Suprapubic skin (tissue), 4 donors: ENCODE measurements at regions not wholly inside any gene's neighbourhood (a gene's known extent, or its start where the extent isn't known, plus 50 kb on each side); places are given as distances from the start of the nearest gene placed in this dataset.

ENCODE experiments used
- DNase-seq, 2 donors: peaks; one replicate each; pipeline ENCODE4 v3.0.0-alpha.2; 2019; ENCODE audit warnings: low spot score in 2 of 2
- H3K27ac ChIP-seq: fragments of 200-600 bp; sonication (generic); one replicate; pipeline ENCODE4 v1.5.1; 2019
- H3K27me3 ChIP-seq: fragments of 200-600 bp; sonication (generic); one replicate; pipeline ENCODE4 v1.5.1; 2019
- H3K36me3 ChIP-seq: fragments of 200-600 bp; sonication (generic); one replicate; pipeline ENCODE4 v1.5.1; 2019
- H3K4me1 ChIP-seq: fragments of 200-600 bp; sonication (generic); one replicate; pipeline ENCODE4 v1.5.1; 2019
- H3K4me3 ChIP-seq: fragments of 200-600 bp; sonication (generic); one replicate; pipeline ENCODE4 v1.5.1; 2019; ENCODE audit warnings: mild to moderate bottlenecking
- H3K9me3 ChIP-seq: fragments of 200-600 bp; sonication (generic); one replicate; pipeline ENCODE4 v1.5.1; 2019
- CTCF ChIP-seq, 2 donors: fragments of 200-600 bp in 1 of 2; fragments of 450-650 bp in 1 of 2; sonication (generic) in 1 of 2; IDR thresholded peaks; one replicate each; pipeline ENCODE4 v1.5.1; 2016 to 2019; ENCODE audit warnings: antibody characterized with exemption in 2 of 2, mild to moderate bottlenecking in 1 of 2, moderate library complexity in 1 of 2
- EP300 ChIP-seq: sonication (generic); formaldehyde crosslinking; IDR thresholded peaks from one replicate; pipeline ENCODE4 v1.6.1; 2017; ENCODE audit warnings: antibody characterized with exemption
- POLR2A ChIP-seq, 2 donors: fragments of 450-650 bp; IDR thresholded peaks; one replicate each; pipeline ENCODE4 v1.6.1; 2017; ENCODE audit warnings: antibody characterized with exemption in 2 of 2, mild to moderate bottlenecking in 2 of 2, moderate library complexity in 2 of 2
- POLR2AphosphoS5 ChIP-seq, 3 donors: sonication (generic); formaldehyde crosslinking; IDR thresholded peaks; one replicate each; pipeline ENCODE4 v1.6.1; 2017; ENCODE audit warnings: antibody characterized with exemption in 3 of 3
- WGBS: methylation state at CpG from one replicate; pipeline ENCODE4 v1.1.5; 2018; 5-methylcytosine and 5-hydroxymethylcytosine counted together

GRCh38 chr4:42293967-42294813 lies 103.1 kb upstream of the SHISA3 start:
- TF ChIP-seq EP300 (no peak), POLR2AphosphoS5 (IDR thresholded peaks at IDR 0.05) (no peak), POLR2A (IDR thresholded peaks at IDR 0.05) (no peak), CTCF (IDR thresholded peaks at IDR 0.05) (no peak)
- no peaks in the 10 kb centered on the region for H3K27me3 ChIP-seq
- 50% methylated on average over 2 of the region's 2 CpGs for WGBS
- H3K4me3 ChIP-seq: no peak overlapping the region
- no peak overlapping the region for H3K27ac ChIP-seq
- H3K36me3 ChIP-seq: no peaks in the 10 kb centered on the region
- DNase-seq: no peak
- no peaks in the 10 kb centered on the region for H3K4me1 ChIP-seq
- H3K9me3 ChIP-seq: no peaks in the 10 kb centered on the region

- Histone ChIP-seq H3K27ac (no peak overlapping the region), H3K36me3 (no peaks in the 10 kb centered on the region), H3K4me3 (no peak overlapping the region), H3K9me3 (no peaks in the 10 kb centered on the region), H3K4me1 (no peaks in the 10 kb centered on the region), H3K27me3 (no peaks in the 10 kb centered on the region)
- 77% methylated on average over 3 of the region's 3 CpGs for WGBS
- DNase-seq: no peak
- TF ChIP-seq EP300 (no peak), POLR2AphosphoS5 (IDR thresholded peaks at IDR 0.05) (no peak), POLR2A (IDR thresholded peaks at IDR 0.05) (no peak), CTCF (IDR thresholded peaks at IDR 0.05) (no peak)
Observed at GRCh38 chr4:42296196-42296595, 101.1 kb upstream of the SHISA3 start.

GRCh38 chr4:42302348-42302747 lies 94.9 kb upstream of the SHISA3 start:
- Histone ChIP-seq H3K9me3 (no peaks in the 10 kb centered on the region), H3K4me3 (no peak overlapping the region), H3K27ac (no peak overlapping the region), H3K36me3 (no peaks in the 10 kb centered on the region), H3K27me3 (no peaks in the 10 kb centered on the region), H3K4me1 (no peaks in the 10 kb centered on the region)
- no peak for TF ChIP-seq EP300
- no peak for TF ChIP-seq CTCF (IDR thresholded peaks at IDR 0.05)
- no peak for TF ChIP-seq POLR2A (IDR thresholded peaks at IDR 0.05)
- WGBS: 23% methylated on average over 4 of the region's 4 CpGs
- no peak for DNase-seq

- Histone ChIP-seq H3K36me3 (no peaks in the 10 kb centered on the region), H3K27me3 (no peaks in the 10 kb centered on the region), H3K9me3 (no peaks in the 10 kb centered on the region), H3K4me3 (no peak overlapping the region), H3K27ac (no peak overlapping the region), H3K4me1 (no peaks in the 10 kb centered on the region)
- DNase-seq: no peak
- no peak for TF ChIP-seq POLR2AphosphoS5 (IDR thresholded peaks at IDR 0.05)
- TF ChIP-seq EP300: no peak
- no peak for TF ChIP-seq POLR2A (IDR thresholded peaks at IDR 0.05)
- TF ChIP-seq CTCF (IDR thresholded peaks at IDR 0.05): no peak
- WGBS: 77% methylated on average over 11 of the region's 11 CpGs
Observed at GRCh38 chr4:42306221-42307109, 90.8 kb upstream of the SHISA3 start.

GRCh38 chr4:42308247-42308646 lies 89.0 kb upstream of the SHISA3 start:
- WGBS: 73% methylated on average over 3 of the region's 3 CpGs
- H3K27ac ChIP-seq: no peak overlapping the region
- no peak overlapping the region for H3K4me3 ChIP-seq
- H3K9me3 ChIP-seq: no peaks in the 10 kb centered on the region
- no peaks in the 10 kb centered on the region for H3K27me3 ChIP-seq
- no peaks in the 10 kb centered on the region for H3K4me1 ChIP-seq
- TF ChIP-seq POLR2A (IDR thresholded peaks at IDR 0.05) (no peak), CTCF (IDR thresholded peaks at IDR 0.05) (no peak), POLR2AphosphoS5 (IDR thresholded peaks at IDR 0.05) (no peak), EP300 (no peak)
- no peak for DNase-seq
- no peaks in the 10 kb centered on the region for H3K36me3 ChIP-seq
